Hematopoietic multipotent progenitor cell treated with erythropoietin and hydrocortisone succinate and interleukin-3 and kit ligand, for 6 days (in vitro differentiated cells): ENCODE measurements at regions not wholly inside any gene's neighbourhood (a gene's known extent, or its start where the extent isn't known, plus 50 kb on each side); places are given as distances from the start of the nearest gene placed in this dataset.
"Not testable (repeated sequence)": the region's sequence is repeated elsewhere in the genome, so short reads cannot be mapped to it uniquely, and the experiment has no call there.

Experiments used
- DNase-seq: peaks from one replicate; pipeline ENCODE4 v3.0.0-alpha.2; 2015

GRCh38 chr21:27921421-27921820 lies 954.5 kb upstream of the ADAMTS5 start:
- not testable (repeated sequence) for DNase-seq

- DNase-seq, result not testable (repeated sequence)
Observed at GRCh38 chr21:27917966-27918365, 951.1 kb upstream of the ADAMTS5 start.

- DNase-seq, result not testable (repeated sequence)
Observed at GRCh38 chr21:27916326-27916725, 949.4 kb upstream of the ADAMTS5 start.

- DNase-seq, result not testable (repeated sequence)
Observed at GRCh38 chr21:27912133-27912532, 945.2 kb upstream of the ADAMTS5 start.

- not testable (repeated sequence) for DNase-seq
Observed at GRCh38 chr21:27909487-27909886, 942.6 kb upstream of the ADAMTS5 start.

- DNase-seq, result not testable (repeated sequence)
Observed at GRCh38 chr21:27908816-27909215, 941.9 kb upstream of the ADAMTS5 start.

- not testable (repeated sequence) for DNase-seq
Observed at GRCh38 chr21:27902904-27903303, 936.0 kb upstream of the ADAMTS5 start.

GRCh38 chr21:27893619-27894018 lies 926.7 kb upstream of the ADAMTS5 start:
- not testable (repeated sequence) for DNase-seq

GRCh38 chr21:27891495-27891894 lies 924.6 kb upstream of the ADAMTS5 start:
- DNase-seq, result not testable (repeated sequence)

GRCh38 chr21:27887808-27888455 lies 921.0 kb upstream of the ADAMTS5 start:
- DNase-seq, result not testable (repeated sequence)

GRCh38 chr21:27885296-27885711 lies 918.4 kb upstream of the ADAMTS5 start:
- DNase-seq, result no peak

GRCh38 chr21:27881331-27881730 lies 914.4 kb upstream of the ADAMTS5 start:
- not testable (repeated sequence) for DNase-seq

- DNase-seq, result not testable (repeated sequence)
Observed at GRCh38 chr21:27872411-27872810, 905.5 kb upstream of the ADAMTS5 start.

- not testable (repeated sequence) for DNase-seq
Observed at GRCh38 chr21:27870755-27871154, 903.9 kb upstream of the ADAMTS5 start.

GRCh38 chr21:27860314-27860955 lies 893.5 kb upstream of the ADAMTS5 start:
- not testable (repeated sequence) for DNase-seq

GRCh38 chr21:27858053-27858825 lies 891.4 kb upstream of the ADAMTS5 start:
- DNase-seq, result not testable (repeated sequence)

- DNase-seq, result not testable (repeated sequence)
Observed at GRCh38 chr21:27856988-27857387, 890.1 kb upstream of the ADAMTS5 start.

GRCh38 chr21:27841084-27841672 lies 874.3 kb upstream of the ADAMTS5 start:
- DNase-seq, result no peak

GRCh38 chr21:27840262-27840661 lies 873.4 kb upstream of the ADAMTS5 start:
- no peak for DNase-seq

GRCh38 chr21:27839512-27840115 lies 872.7 kb upstream of the ADAMTS5 start:
- no peak for DNase-seq

GRCh38 chr21:27838573-27838972 lies 871.7 kb upstream of the ADAMTS5 start:
- no peak for DNase-seq

- DNase-seq, result no peak
Observed at GRCh38 chr21:27837936-27838335, 871.0 kb upstream of the ADAMTS5 start.

- DNase-seq, result no peak
Observed at GRCh38 chr21:27833298-27833697, 866.4 kb upstream of the ADAMTS5 start.
